ENCODE measurements at regions not wholly inside any gene's neighbourhood (a gene's known extent, or its start where the extent isn't known, plus 50 kb on each side); places are given as distances from the start of the nearest gene placed in this dataset.

DNA sequence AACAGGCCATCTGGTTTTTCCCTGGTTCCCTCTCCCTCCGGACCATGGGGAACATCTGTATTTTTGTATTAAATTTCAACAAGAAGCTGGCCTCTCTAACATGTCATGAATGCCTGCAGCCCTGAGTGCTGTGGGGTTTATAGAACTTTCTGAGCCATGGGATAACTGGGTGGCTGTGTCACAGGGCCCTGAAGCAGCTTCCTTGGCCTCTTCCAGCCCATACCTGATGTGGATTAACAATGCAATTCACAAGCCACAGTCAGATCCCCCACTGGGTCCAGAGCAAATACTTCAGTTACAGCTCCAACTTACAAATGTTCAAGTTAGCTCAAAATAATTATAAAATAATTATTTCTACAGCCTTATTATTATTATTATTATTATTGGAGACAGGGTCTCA lies 307.8 kb upstream of the CELF4 start:
- Mint-ChIP-seq H3K4me3 (ENCODE audit: unreplicated experiment) (no peak overlapping the region), H3K4me1 (ENCODE audit: low read depth, unreplicated experiment) (no peaks in the 10 kb centered on the region), H3K9me3 (ENCODE audit: unreplicated experiment) (no peaks in the 10 kb centered on the region), H3K27me3 (ENCODE audit: insufficient read depth, unreplicated experiment) (no peaks in the 10 kb centered on the region), H3K36me3 (ENCODE audit: insufficient read depth, unreplicated experiment) (no peaks in the 10 kb centered on the region), H3K27ac (ENCODE audit: unreplicated experiment) (no peak overlapping the region)
- DNase-seq: no peak
- H3K27me3 ChIP-seq (replicated peaks; ENCODE audit: control insufficient read depth, insufficient read depth, low read length): no peaks in the 10 kb centered on the region
- POLR2A ChIA-PET: no interaction called here
- no peaks in the 10 kb centered on the region for H3K36me3 ChIP-seq (ENCODE audit: control insufficient read depth, insufficient read depth, low read length)
- CTCF ChIA-PET: no interaction called here
- no peaks in the 10 kb centered on the region for H3K9me3 ChIP-seq
- TF ChIP-seq CTCF (IDR thresholded peaks at IDR 0.05; ENCODE audit: insufficient read depth in 1 of 2, low read depth in 1 of 2, low read length in 1 of 2, severe bottlenecking in 1 of 2, unreplicated experiment in 1 of 2): no peak
- no peak overlapping the region for H3K4me3 ChIP-seq (ENCODE audit: low read depth, low read length)
- intact Hi-C loops (cut with micrococcal nuclease; ENCODE audit: unreplicated experiment): no loop called here
- no peaks in the 10 kb centered on the region for H3K4me1 ChIP-seq
- no TSS peak for BruUV-seq (replicated peaks)

DNA sequence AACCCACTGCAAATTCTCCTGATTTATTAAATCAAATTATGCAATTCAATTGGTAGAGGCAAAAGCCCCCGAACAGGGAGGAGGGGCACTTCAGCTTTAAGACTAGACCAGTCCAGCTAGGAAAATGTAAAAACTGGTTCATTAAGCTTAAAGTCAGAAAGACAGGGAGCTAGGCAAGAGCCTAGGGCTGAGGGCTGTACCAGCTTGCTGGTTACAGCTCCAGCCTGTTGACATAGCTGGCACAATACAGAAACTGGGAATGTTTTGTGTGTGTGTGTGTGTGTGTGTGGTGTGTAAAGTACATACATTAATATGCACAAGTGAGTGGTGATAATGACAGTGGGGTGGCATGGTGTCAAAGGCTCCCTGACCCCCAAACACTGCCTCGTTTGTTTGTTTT lies 307.0 kb upstream of the CELF4 start:
- no peak overlapping the region for H3K4me3 ChIP-seq (ENCODE audit: low read depth, low read length)
- no peaks in the 10 kb centered on the region for H3K9me3 ChIP-seq
- H3K36me3 Mint-ChIP-seq (ENCODE audit: insufficient read depth, unreplicated experiment): no peaks in the 10 kb centered on the region
- ChIA-PET CTCF (no interaction called here), POLR2A (no interaction called here)
- intact Hi-C loops (cut with micrococcal nuclease; ENCODE audit: unreplicated experiment): no loop called here
- H3K4me1 ChIP-seq: no peaks in the 10 kb centered on the region
- DNase-seq: no peak
- H3K27ac Mint-ChIP-seq (ENCODE audit: unreplicated experiment): no peak overlapping the region
- H3K4me1 Mint-ChIP-seq (ENCODE audit: low read depth, unreplicated experiment): no peaks in the 10 kb centered on the region
- no peaks in the 10 kb centered on the region for H3K27me3 Mint-ChIP-seq (ENCODE audit: insufficient read depth, unreplicated experiment)
- TF ChIP-seq CTCF (IDR thresholded peaks at IDR 0.05; ENCODE audit: insufficient read depth in 1 of 2, low read depth in 1 of 2, low read length in 1 of 2, severe bottlenecking in 1 of 2, unreplicated experiment in 1 of 2): no peak
- no peaks in the 10 kb centered on the region for H3K9me3 Mint-ChIP-seq (ENCODE audit: unreplicated experiment)
- no peak overlapping the region for H3K4me3 Mint-ChIP-seq (ENCODE audit: unreplicated experiment)
- no peaks in the 10 kb centered on the region for H3K27me3 ChIP-seq (replicated peaks; ENCODE audit: control insufficient read depth, insufficient read depth, low read length)
- no TSS peak for BruUV-seq (replicated peaks)
- no peaks in the 10 kb centered on the region for H3K36me3 ChIP-seq (ENCODE audit: control insufficient read depth, insufficient read depth, low read length)

- Mint-ChIP-seq H3K9me3 (ENCODE audit: unreplicated experiment) (no peaks in the 10 kb centered on the region), H3K4me3 (ENCODE audit: unreplicated experiment) (no peak overlapping the region)
Measured at GRCh38 chr18:37871561-37871960, 306.0 kb upstream of the CELF4 start.

More at GRCh38 chr18:37871561-37871960, 306.0 kb upstream of the CELF4 start:
- CTCF ChIA-PET: no interaction called here
- H3K27me3 Mint-ChIP-seq (ENCODE audit: insufficient read depth, unreplicated experiment): no peaks in the 10 kb centered on the region
- H3K36me3 ChIP-seq (ENCODE audit: control insufficient read depth, insufficient read depth, low read length): no peaks in the 10 kb centered on the region
- BruUV-seq (replicated peaks): no TSS peak
- no peaks in the 10 kb centered on the region for H3K4me1 ChIP-seq
- no peaks in the 10 kb centered on the region for H3K27me3 ChIP-seq (replicated peaks; ENCODE audit: control insufficient read depth, insufficient read depth, low read length)
- H3K4me1 Mint-ChIP-seq (ENCODE audit: low read depth, unreplicated experiment): no peaks in the 10 kb centered on the region
- POLR2A ChIA-PET: no interaction called here
- no peaks in the 10 kb centered on the region for H3K36me3 Mint-ChIP-seq (ENCODE audit: insufficient read depth, unreplicated experiment)
- no peak for TF ChIP-seq CTCF (IDR thresholded peaks at IDR 0.05; ENCODE audit: insufficient read depth in 1 of 2, low read depth in 1 of 2, low read length in 1 of 2, severe bottlenecking in 1 of 2, unreplicated experiment in 1 of 2)
- no peaks in the 10 kb centered on the region for H3K9me3 ChIP-seq
- H3K27ac Mint-ChIP-seq (ENCODE audit: unreplicated experiment): no peak overlapping the region
- no peak overlapping the region for H3K4me3 ChIP-seq (ENCODE audit: low read depth, low read length)
- no peak for DNase-seq
- intact Hi-C loops (cut with micrococcal nuclease; ENCODE audit: unreplicated experiment): no loop called here

All from Caco-2 (cell line).